Colonic mucosa (tissue), 4 donors: ENCODE measurements at regions not wholly inside any gene's neighbourhood (a gene's known extent, or its start where the extent isn't known, plus 50 kb on each side); places are given as distances from the start of the nearest gene placed in this dataset.

Experiments
- DNase-seq: peaks from one replicate; pipeline ENCODE4 v3.0.0-alpha.2; 2020
- H3K27ac ChIP-seq: fragments of 200-600 bp; one replicate; pipeline ENCODE4 v1.8.0; 2021
- H3K27me3 ChIP-seq: fragments of 200-600 bp; one replicate; pipeline ENCODE4 v1.8.0; 2021
- H3K36me3 ChIP-seq: fragments of 200-600 bp; one replicate; pipeline ENCODE4 v1.8.0; 2021
- H3K4me1 ChIP-seq: fragments of 200-600 bp; one replicate; pipeline ENCODE4 v1.8.0; 2021; ENCODE audit warnings: mild to moderate bottlenecking
- H3K4me3 ChIP-seq: fragments of 200-600 bp; one replicate; pipeline ENCODE4 v1.8.0; 2021
- H3K9ac ChIP-seq, 2 donors: one replicate each; pipeline ENCODE4 v1.7.0; 2013; ENCODE audit warnings: control low read depth in 2 of 2, low read depth in 2 of 2, low read length in 2 of 2
- H3K9me3 ChIP-seq: fragments of 200-600 bp; one replicate; pipeline ENCODE4 v1.8.0; 2021
- intact Hi-C: fragments of 100-400 bp; cut with DNase I; formaldehyde crosslinking; loops from one replicate; pipeline ENCODE4 v1.14.1; 2022
- TF ChIP-seq, protein P1 (sequence below): fragments of 200-600 bp; IDR thresholded peaks from one replicate; pipeline ENCODE4 v1.8.0; 2022; ENCODE audit warnings: antibody characterized with exemption, mild to moderate bottlenecking
- donor health status: healthy.
- donor health status: DM: no; HTN: no; CAD: no.
- donor health status: DM: no; HTN: no; CAD: no.

DNA sequence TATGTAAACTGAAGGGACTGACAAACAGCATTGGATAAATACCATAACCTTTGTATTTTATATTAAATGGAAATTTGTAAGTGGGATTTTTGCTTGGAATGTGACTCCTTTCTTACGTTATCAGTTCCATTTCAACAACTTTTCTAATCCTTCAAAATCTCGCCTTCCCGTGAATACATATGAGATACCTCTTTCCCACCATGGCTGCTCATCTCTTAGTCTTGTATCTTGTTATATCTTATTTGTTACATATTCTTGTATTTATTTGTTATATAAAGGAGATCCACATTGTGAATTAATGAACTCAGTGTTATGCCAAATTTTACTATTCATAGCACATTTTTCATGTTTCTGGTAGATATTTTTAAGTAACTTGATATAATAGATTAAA lies 623.7 kb downstream of the MCTP2 start:
- Histone ChIP-seq H3K4me1 (no peaks in the 10 kb centered on the region), H3K36me3 (no peaks in the 10 kb centered on the region), H3K27ac (no peak overlapping the region), H3K27me3 (no peaks in the 10 kb centered on the region), H3K9me3 (no peaks in the 10 kb centered on the region), H3K4me3 (no peak overlapping the region), H3K9ac (no peak overlapping the region)
- TF ChIP-seq, protein P1, sequence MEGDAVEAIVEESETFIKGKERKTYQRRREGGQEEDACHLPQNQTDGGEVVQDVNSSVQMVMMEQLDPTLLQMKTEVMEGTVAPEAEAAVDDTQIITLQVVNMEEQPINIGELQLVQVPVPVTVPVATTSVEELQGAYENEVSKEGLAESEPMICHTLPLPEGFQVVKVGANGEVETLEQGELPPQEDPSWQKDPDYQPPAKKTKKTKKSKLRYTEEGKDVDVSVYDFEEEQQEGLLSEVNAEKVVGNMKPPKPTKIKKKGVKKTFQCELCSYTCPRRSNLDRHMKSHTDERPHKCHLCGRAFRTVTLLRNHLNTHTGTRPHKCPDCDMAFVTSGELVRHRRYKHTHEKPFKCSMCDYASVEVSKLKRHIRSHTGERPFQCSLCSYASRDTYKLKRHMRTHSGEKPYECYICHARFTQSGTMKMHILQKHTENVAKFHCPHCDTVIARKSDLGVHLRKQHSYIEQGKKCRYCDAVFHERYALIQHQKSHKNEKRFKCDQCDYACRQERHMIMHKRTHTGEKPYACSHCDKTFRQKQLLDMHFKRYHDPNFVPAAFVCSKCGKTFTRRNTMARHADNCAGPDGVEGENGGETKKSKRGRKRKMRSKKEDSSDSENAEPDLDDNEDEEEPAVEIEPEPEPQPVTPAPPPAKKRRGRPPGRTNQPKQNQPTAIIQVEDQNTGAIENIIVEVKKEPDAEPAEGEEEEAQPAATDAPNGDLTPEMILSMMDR, result no peak
- intact Hi-C loops, result no loop called here
- no peak for DNase-seq

DNA sequence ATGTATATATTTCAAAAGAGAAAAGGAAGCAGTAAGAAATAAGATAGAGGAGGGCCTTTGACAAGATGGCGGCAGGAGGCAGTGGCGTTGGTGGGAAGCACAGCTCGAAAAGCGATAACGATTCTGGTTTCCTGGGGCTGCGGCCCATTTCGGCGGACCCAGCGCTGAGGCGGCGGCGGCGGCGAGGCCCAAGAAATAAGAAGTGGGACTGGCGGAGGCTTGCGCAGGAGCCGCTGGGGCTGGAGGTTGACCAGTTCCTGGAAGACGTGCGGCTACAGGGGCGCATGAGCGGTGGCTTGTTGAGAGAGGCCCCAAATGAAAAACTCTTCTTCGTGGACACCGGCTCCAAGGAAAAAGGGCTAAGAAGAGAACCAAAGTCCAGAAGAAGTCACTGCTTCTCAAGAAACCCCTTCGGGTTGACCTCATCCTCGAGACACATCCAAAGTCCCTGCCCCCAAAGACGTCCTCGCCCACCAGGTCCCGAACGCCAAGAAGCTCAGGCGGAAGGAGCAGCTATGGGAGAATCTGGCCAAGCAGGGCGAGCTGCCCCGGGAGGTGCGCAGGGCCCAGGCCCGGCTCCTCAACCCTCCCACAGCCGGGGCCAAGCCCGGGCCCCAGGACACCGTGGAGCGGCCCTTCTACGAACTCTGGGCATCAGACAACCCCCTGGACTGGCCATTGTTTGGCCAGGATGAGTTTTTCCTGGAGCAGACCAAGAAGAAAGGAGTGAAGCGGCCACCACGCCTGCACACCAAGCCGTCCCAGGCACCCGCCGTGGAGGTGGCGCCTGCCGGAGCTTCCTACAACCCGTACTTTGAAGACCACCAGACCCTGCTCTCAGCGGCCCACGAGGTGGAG lies 624.3 kb downstream of the MCTP2 start:
- H3K4me1 ChIP-seq, result no peaks in the 10 kb centered on the region
- no peak overlapping the region for H3K27ac ChIP-seq
- no peaks in the 10 kb centered on the region for H3K9me3 ChIP-seq
- no peaks in the 10 kb centered on the region for H3K36me3 ChIP-seq
- no peak overlapping the region for H3K9ac ChIP-seq
- no peak overlapping the region for H3K4me3 ChIP-seq
- no peaks in the 10 kb centered on the region for H3K27me3 ChIP-seq
- intact Hi-C loops, result no loop called here
- TF ChIP-seq, protein P1, result no peak
- no peak for DNase-seq

DNA sequence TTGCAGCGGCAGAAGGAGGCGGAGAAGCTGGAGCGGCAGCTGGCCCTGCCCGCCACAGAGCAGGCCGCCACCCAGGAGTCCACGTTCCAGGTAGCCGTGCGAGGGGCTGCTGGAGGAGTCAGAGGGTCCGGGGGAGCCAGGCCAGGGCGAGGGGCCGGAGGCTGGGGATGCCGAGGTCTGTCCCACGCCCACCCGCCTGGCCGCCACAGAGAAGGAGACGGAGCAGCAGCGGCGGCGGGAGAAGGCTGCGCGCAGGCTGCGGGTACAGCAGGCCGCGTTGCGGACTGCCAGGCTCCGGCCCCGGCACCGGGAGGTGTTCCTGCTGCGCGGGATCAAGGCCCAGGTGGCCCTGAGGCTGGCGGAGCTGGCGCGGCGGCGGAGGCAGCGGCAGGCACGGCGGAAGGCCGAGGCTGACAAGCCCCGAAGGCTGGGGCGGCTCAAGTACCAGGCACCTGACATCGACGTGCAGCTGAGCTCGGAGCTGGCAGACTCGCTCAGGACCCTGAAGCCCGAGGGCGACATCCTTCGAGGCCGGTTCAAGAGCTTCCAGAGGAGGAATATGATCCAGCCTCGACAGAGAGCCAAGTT lies 625.0 kb downstream of the MCTP2 start:
- no peaks in the 10 kb centered on the region for H3K36me3 ChIP-seq
- no peak overlapping the region for H3K4me3 ChIP-seq
- H3K27ac ChIP-seq, result no peak overlapping the region
- TF ChIP-seq, protein P1, result no peak
- H3K9ac ChIP-seq, result no peak overlapping the region
- H3K9me3 ChIP-seq, result no peaks in the 10 kb centered on the region
- no peak for DNase-seq
- intact Hi-C loops, result no loop called here
- H3K4me1 ChIP-seq, result no peaks in the 10 kb centered on the region
- no peaks in the 10 kb centered on the region for H3K27me3 ChIP-seq

DNA sequence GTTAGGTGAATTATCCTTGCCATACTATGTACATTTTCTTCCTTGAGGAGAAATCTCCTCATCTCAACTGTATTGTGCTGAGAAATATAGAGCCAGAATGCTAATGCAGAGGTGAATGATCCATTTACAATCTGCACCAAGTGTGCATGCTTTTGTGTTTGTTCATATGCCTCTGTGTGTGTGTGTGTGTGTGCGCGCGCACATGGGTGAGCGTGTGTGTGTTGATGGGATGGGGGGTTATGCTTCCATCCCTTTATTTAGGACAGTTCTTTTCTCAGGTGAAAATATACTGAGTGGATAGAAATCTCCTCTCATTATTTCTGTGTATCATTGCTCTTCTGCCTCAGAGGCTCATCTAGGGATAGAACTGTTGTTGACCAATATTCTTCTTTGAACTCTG lies 626.1 kb downstream of the MCTP2 start:
- Histone ChIP-seq H3K27me3 (no peaks in the 10 kb centered on the region), H3K4me3 (no peak overlapping the region), H3K9me3 (no peaks in the 10 kb centered on the region), H3K4me1 (no peaks in the 10 kb centered on the region), H3K27ac (no peak overlapping the region), H3K36me3 (no peaks in the 10 kb centered on the region), H3K9ac (no peak overlapping the region)
- TF ChIP-seq, protein P1, result no peak
- DNase-seq, result no peak
- intact Hi-C loops, result no loop called here

GRCh38 chr15:94858011-94858410 lies 626.6 kb downstream of the MCTP2 start:
- Histone ChIP-seq H3K27me3 (no peaks in the 10 kb centered on the region), H3K4me3 (no peak overlapping the region), H3K27ac (no peak overlapping the region), H3K9ac (no peak overlapping the region), H3K36me3 (no peaks in the 10 kb centered on the region), H3K4me1 (no peaks in the 10 kb centered on the region), H3K9me3 (no peaks in the 10 kb centered on the region)
- intact Hi-C loops, result no loop called here
- TF ChIP-seq, protein P1, result no peak
- DNase-seq, result no peak
